ENCODE measurements at regions not wholly inside any gene's neighbourhood (a gene's known extent, or its start where the extent isn't known, plus 50 kb on each side); places are given as distances from the start of the nearest gene placed in this dataset.

- Histone ChIP-seq H3K27me3 (ENCODE audit: insufficient read depth, poor library complexity, severe bottlenecking) (no peaks in the 10 kb centered on the region), H3K4me3 (ENCODE audit: severe bottlenecking) (no peak overlapping the region), H3K9me3 (ENCODE audit: severe bottlenecking) (no peaks in the 10 kb centered on the region), H3K27ac (ENCODE audit: poor library complexity, severe bottlenecking) (no peak overlapping the region), H3K36me3 (ENCODE audit: low read depth) (no peaks in the 10 kb centered on the region), H3K4me1 (ENCODE audit: insufficient read depth, poor library complexity, severe bottlenecking) (peaks cover 5% of the 10 kb centered on the region)
- DNase-seq (ENCODE audit: low spot score) (no peak), ATAC-seq (ENCODE audit: low read depth) (no peak)
- no peak for TF ChIP-seq CTCF (IDR thresholded peaks at IDR 0.05; ENCODE audit: poor library complexity, severe bottlenecking)
Measured at GRCh38 chr5:100303216-100303615, 232.0 kb upstream of the FAM174A start.

- H3K36me3 ChIP-seq (ENCODE audit: low read depth), result no peaks in the 10 kb centered on the region
- H3K27ac ChIP-seq (ENCODE audit: poor library complexity, severe bottlenecking), result no peak overlapping the region
- H3K4me1 ChIP-seq (ENCODE audit: insufficient read depth, poor library complexity, severe bottlenecking), result peaks cover 5% of the 10 kb centered on the region
- DNase-seq (ENCODE audit: low spot score), result no peak
- H3K27me3 ChIP-seq (ENCODE audit: insufficient read depth, poor library complexity, severe bottlenecking), result no peaks in the 10 kb centered on the region
- no peak overlapping the region for H3K4me3 ChIP-seq (ENCODE audit: severe bottlenecking)
- no peak for ATAC-seq (ENCODE audit: low read depth)
- no peaks in the 10 kb centered on the region for H3K9me3 ChIP-seq (ENCODE audit: severe bottlenecking)
- no peak for TF ChIP-seq CTCF (IDR thresholded peaks at IDR 0.05; ENCODE audit: poor library complexity, severe bottlenecking)
Measured at GRCh38 chr5:100299261-100299660, 235.9 kb upstream of the FAM174A start.

GRCh38 chr5:100276071-100276470, 259.1 kb upstream of the FAM174A start:
- Histone ChIP-seq H3K27ac (ENCODE audit: poor library complexity, severe bottlenecking) (no peak overlapping the region), H3K36me3 (ENCODE audit: low read depth) (no peaks in the 10 kb centered on the region), H3K4me3 (ENCODE audit: severe bottlenecking) (no peak overlapping the region), H3K4me1 (ENCODE audit: insufficient read depth, poor library complexity, severe bottlenecking) (no peaks in the 10 kb centered on the region), H3K9me3 (ENCODE audit: severe bottlenecking) (no peaks in the 10 kb centered on the region), H3K27me3 (ENCODE audit: insufficient read depth, poor library complexity, severe bottlenecking) (no peaks in the 10 kb centered on the region)
- no peak for ATAC-seq (ENCODE audit: low read depth)
- TF ChIP-seq CTCF (IDR thresholded peaks at IDR 0.05; ENCODE audit: poor library complexity, severe bottlenecking), result no peak
- DNase-seq (ENCODE audit: low spot score), result no peak

DNA sequence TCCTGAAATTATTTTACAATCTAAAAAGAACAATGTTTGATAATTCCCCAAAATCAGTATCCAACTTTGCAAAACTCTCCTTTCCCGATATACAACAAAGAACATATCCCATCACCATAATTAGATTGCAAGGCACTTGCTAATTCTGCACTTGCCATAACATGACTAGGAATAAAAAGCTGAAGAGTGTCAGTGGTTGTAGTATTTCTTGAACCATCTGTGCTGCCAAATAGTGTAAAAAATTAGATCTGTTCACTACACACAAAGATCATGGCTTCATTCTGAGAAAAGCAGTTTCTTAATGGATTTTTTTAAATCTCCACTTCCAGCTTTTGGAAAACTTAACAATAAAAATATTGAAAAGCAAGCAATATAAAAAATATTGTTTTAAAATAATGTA, 259.5 kb upstream of the FAM174A start:
- no peaks in the 10 kb centered on the region for H3K9me3 ChIP-seq (ENCODE audit: severe bottlenecking)

More for the DNA sequence above, 259.5 kb upstream of the FAM174A start:
- Histone ChIP-seq H3K4me1 (ENCODE audit: insufficient read depth, poor library complexity, severe bottlenecking) (no peaks in the 10 kb centered on the region), H3K27me3 (ENCODE audit: insufficient read depth, poor library complexity, severe bottlenecking) (no peaks in the 10 kb centered on the region), H3K36me3 (ENCODE audit: low read depth) (no peaks in the 10 kb centered on the region), H3K27ac (ENCODE audit: poor library complexity, severe bottlenecking) (no peak overlapping the region), H3K4me3 (ENCODE audit: severe bottlenecking) (no peak overlapping the region)
- no peak for ATAC-seq (ENCODE audit: low read depth)
- DNase-seq (ENCODE audit: low spot score), result no peak
- TF ChIP-seq CTCF (IDR thresholded peaks at IDR 0.05; ENCODE audit: poor library complexity, severe bottlenecking), result no peak
